Activated CD4-positive, alpha-beta T cell treated with anti-CD3 and anti-CD28 coated beads, Interleukin-2, amount 50 U/mL, for 24 hours (primary cell): ENCODE measurements at regions not wholly inside any gene's neighbourhood (a gene's known extent, or its start where the extent isn't known, plus 50 kb on each side); places are given as distances from the start of the nearest gene placed in this dataset.
"Not testable (repeated sequence)": the region's sequence is repeated elsewhere in the genome, so short reads cannot be mapped to it uniquely, and the experiment has no call there.

Source experiments
- DNase-seq, 2 donors: peaks; one replicate each; pipeline ENCODE4 v3.0.0-alpha.2; 2020; ENCODE audit warnings: low read depth in 1 of 2, low spot score in 1 of 2

GRCh38 chr10:23543691-23544380 is 105.0 kb downstream of the OTUD1 start:
- DNase-seq = no peak

GRCh38 chr10:23545866-23546265 is 107.0 kb downstream of the OTUD1 start:
- not testable (repeated sequence) for DNase-seq

GRCh38 chr10:23556727-23557440 is 118.0 kb downstream of the OTUD1 start:
- no peak for DNase-seq

- no peak for DNase-seq
Measured at GRCh38 chr10:23557777-23558176, 118.9 kb downstream of the OTUD1 start.

- DNase-seq = no peak
Measured at GRCh38 chr10:23558361-23558799, 119.5 kb downstream of the OTUD1 start.

- DNase-seq = no peak
Measured at GRCh38 chr10:23568996-23569395, 130.1 kb downstream of the OTUD1 start.

- no peak for DNase-seq
Measured at GRCh38 chr10:23571884-23572283, 133.0 kb downstream of the OTUD1 start.

- DNase-seq = no peak
Measured at GRCh38 chr10:23581906-23582450, 143.1 kb downstream of the OTUD1 start.

- DNase-seq = no peak
Measured at GRCh38 chr10:23584396-23584795, 145.5 kb downstream of the OTUD1 start.

- no peak for DNase-seq
Measured at GRCh38 chr10:23585186-23585585, 146.3 kb downstream of the OTUD1 start.

GRCh38 chr10:23585666-23586065 is 146.8 kb downstream of the OTUD1 start:
- no peak for DNase-seq

GRCh38 chr10:23595278-23595677 is 156.4 kb downstream of the OTUD1 start:
- DNase-seq = not testable (repeated sequence)

GRCh38 chr10:23604613-23605012 is 165.7 kb downstream of the OTUD1 start:
- DNase-seq = no peak

GRCh38 chr10:23606456-23606855 is 167.6 kb downstream of the OTUD1 start:
- no peak for DNase-seq

- no peak for DNase-seq
Measured at GRCh38 chr10:23608926-23609325, 170.1 kb downstream of the OTUD1 start.

- no peak for DNase-seq
Measured at GRCh38 chr10:23610626-23611307, 171.9 kb downstream of the OTUD1 start.

GRCh38 chr10:23611308-23612029 is 172.6 kb downstream of the OTUD1 start:
- DNase-seq = no peak

GRCh38 chr10:23613900-23614299 is 175.0 kb downstream of the OTUD1 start:
- DNase-seq = no peak

- no peak for DNase-seq
Measured at GRCh38 chr10:23614483-23614882, 175.6 kb downstream of the OTUD1 start.

- no peak for DNase-seq
Measured at GRCh38 chr10:23630376-23630775, 191.5 kb downstream of the OTUD1 start.

- no peak for DNase-seq
Measured at GRCh38 chr10:23630885-23631284, 192.0 kb downstream of the OTUD1 start.
